GM19397 (cell line): ENCODE measurements at regions not wholly inside any gene's neighbourhood (a gene's known extent, or its start where the extent isn't known, plus 50 kb on each side); places are given as distances from the start of the nearest gene placed in this dataset.

ENCODE experiments used
- ATAC-seq: cut with Tn5 transposase; IDR thresholded peaks from one replicate; pipeline ENCODE4 v1.9.1; 2021; ENCODE audit warnings: mild to moderate bottlenecking, moderate library complexity; ENCODE audit not compliant: unreplicated experiment

DNA sequence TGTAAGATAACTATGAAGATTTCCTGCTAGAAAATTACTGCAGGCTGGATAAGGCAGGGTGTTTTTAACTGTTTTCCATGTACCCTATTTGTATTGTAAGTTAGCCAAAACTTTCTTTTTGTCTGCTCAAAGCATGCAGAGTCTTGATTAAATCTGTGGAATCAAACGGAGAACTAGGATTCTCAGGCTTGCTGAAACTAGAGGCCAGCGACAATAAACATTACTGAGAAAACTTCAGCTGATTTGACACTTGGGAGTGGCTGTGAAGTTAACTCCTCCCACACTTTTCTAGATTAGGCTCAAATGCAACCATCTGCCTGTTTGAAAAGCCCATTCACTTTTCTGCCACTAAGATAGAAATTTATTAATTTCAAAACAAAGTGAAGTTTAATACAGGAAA, 153.2 kb upstream of the FRMD4B start:
- no peak for ATAC-seq

- ATAC-seq: no peak
Observed at GRCh38 chr3:69538281-69538680, 152.4 kb upstream of the FRMD4B start.

DNA sequence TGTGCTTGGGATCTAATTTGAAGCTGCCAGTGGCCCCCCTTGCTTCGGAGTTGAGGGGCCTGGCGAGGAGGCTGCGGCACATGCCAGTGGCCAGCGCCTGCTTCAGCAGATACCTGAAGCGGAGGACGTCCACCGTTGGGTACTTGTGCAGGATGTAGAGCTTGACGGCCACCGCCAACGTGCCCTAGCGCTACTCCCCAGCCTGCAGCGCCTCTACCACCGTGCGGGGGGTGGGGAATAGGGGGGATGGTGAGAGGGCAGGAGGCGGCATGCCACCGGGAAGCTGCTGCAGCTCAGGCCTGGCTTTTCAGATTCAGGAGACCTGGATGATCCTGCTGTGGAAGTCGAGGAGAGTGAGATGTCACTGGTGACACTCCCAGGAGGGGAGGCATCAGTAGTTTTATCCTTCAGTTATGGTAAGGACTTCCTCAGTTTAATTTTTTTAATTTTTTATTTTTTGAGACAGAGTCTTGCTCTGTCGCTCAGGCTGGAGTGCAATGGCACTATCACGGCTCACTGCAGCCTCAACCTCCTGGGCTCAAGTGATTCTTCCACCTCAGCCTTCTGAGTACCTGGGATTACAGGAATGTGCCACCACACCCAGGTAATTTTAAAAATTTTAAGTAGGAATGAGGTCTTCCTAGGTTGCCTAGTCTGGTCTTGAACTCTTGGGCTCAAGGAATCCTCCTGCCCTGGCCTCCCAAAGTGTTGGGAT, 150.6 kb upstream of the FRMD4B start:
- ATAC-seq: no peak

- no peak for ATAC-seq
Observed at GRCh38 chr3:69535613-69536012, 149.7 kb upstream of the FRMD4B start.

DNA sequence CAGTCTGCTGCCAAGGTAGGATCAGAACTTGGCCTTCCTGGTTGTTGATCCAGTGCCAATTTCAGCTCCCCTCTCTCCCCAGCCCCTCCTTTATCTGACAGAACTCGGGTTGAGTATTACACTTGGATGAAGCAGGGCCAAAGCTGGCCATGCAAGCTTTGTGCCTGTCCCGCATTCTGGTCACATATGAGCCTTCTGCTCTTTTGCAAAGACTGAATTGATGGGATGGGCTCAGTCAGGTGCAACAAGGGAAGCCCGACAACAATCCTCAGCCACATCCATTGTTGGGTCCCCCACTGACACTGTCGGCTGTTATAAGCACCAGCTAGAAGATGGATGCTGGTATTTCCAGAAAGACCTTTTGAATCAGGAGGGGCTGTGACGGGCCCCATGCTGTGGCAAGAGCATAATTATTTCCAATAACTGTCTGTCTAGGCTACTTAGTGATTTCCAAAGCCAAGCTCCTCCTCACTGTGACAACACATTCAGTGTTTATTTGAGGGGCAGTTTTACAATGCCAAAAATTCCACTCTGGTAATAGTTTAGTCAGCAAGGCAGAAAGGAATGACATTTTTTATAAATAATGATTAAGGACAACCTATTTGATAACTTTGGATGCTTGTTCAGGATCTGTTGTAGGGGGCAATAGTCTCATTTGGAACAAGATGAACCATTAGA, 146.8 kb upstream of the FRMD4B start:
- ATAC-seq: no peak

DNA sequence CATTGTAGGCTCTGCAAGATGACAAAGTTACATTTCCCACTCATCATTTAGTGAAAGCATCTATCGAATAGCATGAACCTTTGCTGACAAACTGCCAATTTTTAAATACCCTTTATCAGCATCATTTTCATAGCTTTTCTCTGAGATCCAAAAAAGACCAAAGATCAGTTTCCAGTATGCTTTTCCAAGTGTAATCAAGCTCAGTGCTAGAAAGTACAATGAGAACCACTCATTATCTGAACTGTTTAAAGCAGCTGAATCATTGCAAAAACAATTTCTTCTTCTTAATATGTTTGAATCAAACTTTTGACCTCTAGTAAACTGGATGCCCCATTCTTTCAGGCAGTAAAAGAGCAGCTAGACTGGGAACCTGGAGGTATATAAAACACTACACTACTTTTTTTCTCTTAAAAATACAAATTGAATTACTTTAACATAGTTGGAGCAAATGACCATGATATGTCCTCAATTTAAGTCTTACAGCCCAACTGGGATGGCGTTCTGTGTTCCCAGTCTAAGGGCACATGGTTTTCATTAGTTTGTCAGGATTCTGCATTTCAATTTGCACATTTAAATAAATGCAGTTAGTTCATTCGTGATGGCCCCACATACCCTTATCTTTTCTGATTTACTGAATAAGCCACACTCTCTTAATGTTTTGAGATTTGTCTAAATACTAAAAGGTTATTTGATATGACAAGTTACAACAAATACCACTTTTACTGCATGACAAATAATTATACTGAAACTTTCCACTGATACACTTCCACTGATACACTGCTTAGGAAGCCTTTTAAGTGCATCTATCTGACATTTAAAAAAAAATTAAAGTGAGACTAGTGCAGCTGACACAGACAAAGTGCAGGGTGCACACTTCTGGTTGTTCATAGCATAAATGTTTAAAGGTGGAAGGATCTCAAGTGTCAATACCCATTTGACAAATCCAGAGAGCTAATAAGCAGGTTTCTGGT, 146.0 kb upstream of the FRMD4B start:
- ATAC-seq: no peak

DNA sequence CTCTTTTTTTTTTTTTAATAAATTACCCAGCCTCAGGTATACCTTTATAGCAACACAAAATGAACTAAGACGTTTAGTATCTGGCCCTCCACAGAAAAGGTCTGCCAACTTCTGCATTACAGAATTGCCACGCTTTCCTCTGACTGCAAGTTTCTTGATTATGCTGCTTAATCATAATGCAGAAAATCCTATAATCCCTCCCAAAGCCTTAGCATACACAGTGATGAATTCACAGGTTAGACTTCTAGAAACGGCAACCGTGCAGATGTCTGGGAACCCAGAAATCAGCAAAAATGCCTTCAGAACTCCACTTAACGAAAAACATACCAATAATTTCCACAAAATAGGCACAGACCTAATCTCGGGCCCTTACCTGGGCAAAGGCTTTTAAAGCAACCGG, 144.7 kb upstream of the FRMD4B start:
- no peak for ATAC-seq

GRCh38 chr3:69527498-69527897, 141.6 kb upstream of the FRMD4B start:
- no peak for ATAC-seq

GRCh38 chr3:69524816-69525215, 138.9 kb upstream of the FRMD4B start:
- no peak for ATAC-seq

- ATAC-seq: no peak
Observed at GRCh38 chr3:69521286-69521685, 135.4 kb upstream of the FRMD4B start.

- no peak for ATAC-seq
Observed at GRCh38 chr3:69511361-69511760, 125.5 kb upstream of the FRMD4B start.

- ATAC-seq: no peak
Observed at GRCh38 chr3:69510481-69511030, 124.7 kb upstream of the FRMD4B start.

- no peak for ATAC-seq
Observed at GRCh38 chr3:69509288-69509687, 123.4 kb upstream of the FRMD4B start.

- ATAC-seq: no peak
Observed at GRCh38 chr3:69505770-69506407, 120.0 kb upstream of the FRMD4B start.

DNA sequence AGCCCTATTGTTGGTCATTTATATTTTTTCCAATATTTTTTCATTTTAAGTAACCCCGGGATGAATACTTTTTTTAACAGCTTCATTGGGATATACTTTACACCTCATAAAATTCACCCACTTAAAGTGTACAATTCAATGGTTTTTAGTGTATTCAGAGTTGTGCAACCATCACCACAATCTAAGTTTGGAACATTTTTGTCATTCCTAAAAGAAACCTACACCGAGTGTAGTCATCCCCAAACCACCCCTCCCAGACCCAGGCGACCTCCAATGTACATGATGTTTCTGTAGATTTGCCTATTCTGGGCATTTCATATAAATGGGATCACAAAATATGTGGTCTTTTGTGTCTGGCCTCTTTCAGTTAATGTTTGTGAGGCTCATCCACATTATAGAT, 118.3 kb upstream of the FRMD4B start:
- no peak for ATAC-seq

- ATAC-seq: no peak
Observed at GRCh38 chr3:69500604-69501003, 114.7 kb upstream of the FRMD4B start.

DNA sequence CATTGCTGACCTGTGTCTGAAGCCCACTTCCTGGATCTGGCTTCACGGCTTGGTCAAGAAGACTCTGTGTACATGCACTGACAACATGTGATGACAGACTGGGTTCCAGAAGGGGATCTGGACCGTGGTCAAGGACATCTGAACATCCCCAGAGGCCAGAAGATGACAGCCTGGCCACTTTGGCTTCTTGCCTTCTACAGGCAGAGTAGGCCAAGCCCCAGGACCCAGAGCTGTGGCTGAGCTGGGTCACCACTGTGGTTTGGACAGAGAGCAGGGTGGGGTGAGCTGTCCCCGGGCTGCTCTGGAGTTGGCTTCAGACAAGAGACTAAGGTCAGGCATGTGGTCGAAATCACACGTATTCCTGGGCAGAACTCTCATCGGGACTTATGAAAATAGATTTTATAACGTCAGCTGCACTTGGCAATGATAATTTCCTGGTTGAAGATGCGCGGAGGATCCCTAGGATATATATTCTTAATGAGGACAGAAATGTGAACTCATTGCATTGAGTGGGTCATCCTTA, 114.1 kb upstream of the FRMD4B start:
- no peak for ATAC-seq

GRCh38 chr3:69499422-69499821, 113.5 kb upstream of the FRMD4B start:
- ATAC-seq: no peak

DNA sequence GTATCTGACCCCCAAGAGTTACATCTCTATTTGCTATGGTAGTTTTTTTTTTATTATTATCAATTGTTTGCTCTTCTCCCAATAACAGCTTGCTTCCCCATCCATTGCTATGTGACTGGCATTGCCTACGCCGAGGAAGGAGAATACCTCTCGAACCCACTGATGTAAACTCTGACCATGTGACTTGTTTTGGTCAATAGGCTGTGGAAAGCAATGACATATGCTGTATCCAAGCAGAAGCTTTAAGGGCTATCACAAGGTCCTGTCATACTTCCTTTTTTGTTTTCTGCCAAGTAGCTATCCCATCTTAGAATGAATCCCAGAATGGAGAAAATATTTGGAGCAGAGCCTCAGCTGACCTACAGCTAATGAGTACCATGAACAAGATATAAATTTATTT, 111.0 kb upstream of the FRMD4B start:
- ATAC-seq: no peak

- no peak for ATAC-seq
Observed at GRCh38 chr3:69494185-69494584, 108.3 kb upstream of the FRMD4B start.

GRCh38 chr3:69493157-69493556, 107.3 kb upstream of the FRMD4B start:
- no peak for ATAC-seq
